ENCODE measurements at regions not wholly inside any gene's neighbourhood (a gene's known extent, or its start where the extent isn't known, plus 50 kb on each side); places are given as distances from the start of the nearest gene placed in this dataset.

DNA sequence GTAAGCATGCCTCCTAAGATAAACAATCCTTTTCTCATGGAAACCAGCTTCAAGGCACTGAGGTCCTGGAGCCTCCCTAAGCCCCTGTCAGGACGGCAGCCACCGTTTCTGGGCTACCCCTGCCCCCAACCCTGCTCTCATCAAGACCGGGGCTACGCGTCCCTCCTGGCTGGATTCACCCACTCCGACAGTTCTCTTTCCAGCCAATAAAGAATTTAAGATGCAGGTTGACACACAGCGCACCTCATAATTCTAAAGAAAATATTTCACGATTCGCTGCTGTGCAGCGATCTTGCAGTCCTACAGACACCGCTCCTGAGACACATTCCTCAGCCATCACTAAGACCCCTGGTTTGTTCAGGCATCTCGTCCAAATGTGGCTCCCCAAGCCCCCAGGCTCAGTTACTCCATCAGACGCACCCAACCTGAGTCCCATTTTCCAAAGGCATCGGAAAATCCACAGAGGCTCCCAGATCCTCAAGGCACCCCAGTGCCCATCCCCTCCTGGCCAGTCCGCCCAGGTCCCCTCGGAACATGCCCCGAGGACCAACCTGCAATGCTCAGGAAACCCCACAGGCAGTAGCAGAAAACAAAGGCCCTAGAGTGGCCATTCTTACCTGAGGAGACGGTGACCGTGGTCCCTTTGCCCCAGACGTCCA is 336.3 kb downstream of the TMEM121 start:
- DNase-seq, result no peak
- WGBS (ENCODE audit: insufficient coverage, low lambda C conversion rate), result no CpG with 5 or more reads among the region's 20 CpGs
- H3K36me3 ChIP-seq (ENCODE audit: control insufficient read depth, insufficient read depth, low read length), result no peaks in the 10 kb centered on the region
- peaks cover 68% of the 10 kb centered on the region for H3K9me3 ChIP-seq (ENCODE audit: control insufficient read depth, low read depth, low read length)
- H3K27ac ChIP-seq (ENCODE audit: low read length), result no peak overlapping the region
- H3K27me3 ChIP-seq (ENCODE audit: control insufficient read depth, insufficient read depth, low read length), result no peaks in the 10 kb centered on the region
- no peaks in the 10 kb centered on the region for H3K4me1 ChIP-seq (ENCODE audit: control insufficient read depth, insufficient read depth, low read length)
- no peak overlapping the region for H3K4me3 ChIP-seq (ENCODE audit: low read length)

DNA sequence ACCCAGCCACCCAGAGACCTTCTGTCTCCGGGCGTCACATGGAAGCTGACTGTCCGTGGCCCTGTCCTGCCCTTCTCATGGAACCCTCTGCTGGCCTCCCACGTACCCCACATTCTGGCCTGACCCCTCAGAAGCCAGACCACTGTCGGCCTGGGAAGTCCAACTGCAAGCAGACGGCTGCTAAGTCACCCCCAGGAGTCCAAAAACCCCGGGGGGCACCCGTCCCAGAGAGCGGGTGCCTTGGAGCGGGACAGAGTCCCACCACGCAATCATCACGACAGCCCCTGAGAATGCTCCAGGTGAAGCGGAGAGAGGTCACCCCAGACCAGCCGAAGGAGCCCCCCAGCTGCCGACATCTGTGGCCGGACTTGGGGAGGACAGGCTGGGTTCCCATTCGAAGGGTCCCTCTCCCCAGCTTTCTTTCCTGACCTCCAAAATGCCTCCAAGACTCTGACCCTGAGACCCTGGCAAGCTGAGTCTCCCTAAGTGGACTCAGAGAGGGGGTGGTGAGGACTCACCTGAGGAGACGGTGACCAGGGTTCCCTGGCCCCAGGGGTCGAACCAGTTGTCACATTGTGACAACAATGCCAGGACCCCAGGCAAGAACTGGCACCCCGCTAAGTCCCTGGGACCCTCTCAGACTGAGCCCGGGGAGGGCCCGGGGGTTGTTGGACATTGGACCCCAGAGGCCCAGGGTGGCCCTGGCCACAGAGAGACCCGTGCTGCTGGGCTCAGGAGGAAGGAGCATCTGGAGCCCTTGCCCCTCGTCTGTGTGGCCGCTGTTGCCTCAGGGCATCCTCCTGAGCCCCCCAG is 337.1 kb downstream of the TMEM121 start:
- no CpG with 5 or more reads among the region's 25 CpGs for WGBS (ENCODE audit: insufficient coverage, low lambda C conversion rate)
- H3K27ac ChIP-seq (ENCODE audit: low read length), result no peak overlapping the region
- no peak for DNase-seq
- H3K36me3 ChIP-seq (ENCODE audit: control insufficient read depth, insufficient read depth, low read length), result no peaks in the 10 kb centered on the region
- H3K9me3 ChIP-seq (ENCODE audit: control insufficient read depth, low read depth, low read length), result peaks cover 67% of the 10 kb centered on the region
- no peaks in the 10 kb centered on the region for H3K27me3 ChIP-seq (ENCODE audit: control insufficient read depth, insufficient read depth, low read length)
- no peaks in the 10 kb centered on the region for H3K4me1 ChIP-seq (ENCODE audit: control insufficient read depth, insufficient read depth, low read length)
- no peak overlapping the region for H3K4me3 ChIP-seq (ENCODE audit: low read length)

- Histone ChIP-seq H3K4me1 (ENCODE audit: control insufficient read depth, insufficient read depth, low read length) (no peaks in the 10 kb centered on the region), H3K27me3 (ENCODE audit: control insufficient read depth, insufficient read depth, low read length) (no peaks in the 10 kb centered on the region), H3K27ac (ENCODE audit: low read length) (no peak overlapping the region), H3K4me3 (ENCODE audit: low read length) (no peak overlapping the region), H3K36me3 (ENCODE audit: control insufficient read depth, insufficient read depth, low read length) (no peaks in the 10 kb centered on the region), H3K9me3 (ENCODE audit: control insufficient read depth, low read depth, low read length) (peaks cover 61% of the 10 kb centered on the region)
- DNase-seq, result no peak
- WGBS (ENCODE audit: insufficient coverage, low lambda C conversion rate), result no CpG with 5 or more reads among the region's 13 CpGs
Observed at GRCh38 chr14:105864116-105864515, 337.7 kb downstream of the TMEM121 start.

DNA sequence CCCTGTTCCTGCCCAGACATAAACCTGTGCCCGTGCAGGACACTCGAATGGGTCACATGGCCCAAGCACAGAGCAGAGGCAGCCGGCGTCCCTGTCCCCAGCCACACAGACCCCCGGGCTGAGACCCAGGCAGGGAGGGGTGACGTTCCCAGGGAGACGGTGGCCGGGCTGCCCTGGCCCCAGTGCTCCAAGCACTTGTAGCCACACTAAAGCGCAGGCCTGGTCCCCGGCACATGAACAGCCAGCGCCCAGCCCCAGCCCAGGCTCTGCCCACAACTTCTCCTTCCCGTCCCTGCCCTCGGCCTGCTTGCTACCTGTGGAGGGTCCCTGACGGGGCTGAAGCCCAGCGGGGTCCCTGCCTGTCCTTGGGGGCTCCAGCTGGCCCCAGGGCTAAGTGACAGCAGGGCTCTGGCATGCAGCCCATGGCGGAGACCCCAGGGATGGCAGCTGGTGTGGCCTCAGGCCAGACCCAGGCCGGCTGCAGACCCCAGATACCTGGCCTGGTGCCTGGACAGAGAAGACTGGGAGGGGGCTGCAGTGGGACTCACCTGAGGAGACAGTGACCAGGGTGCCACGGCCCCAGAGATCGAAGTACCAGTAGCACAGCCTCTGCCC is 338.4 kb downstream of the TMEM121 start:
- WGBS (ENCODE audit: insufficient coverage, low lambda C conversion rate), result no CpG with 5 or more reads among the region's 19 CpGs
- no peaks in the 10 kb centered on the region for H3K27me3 ChIP-seq (ENCODE audit: control insufficient read depth, insufficient read depth, low read length)
- H3K36me3 ChIP-seq (ENCODE audit: control insufficient read depth, insufficient read depth, low read length), result no peaks in the 10 kb centered on the region
- no peaks in the 10 kb centered on the region for H3K4me1 ChIP-seq (ENCODE audit: control insufficient read depth, insufficient read depth, low read length)
- no peak for DNase-seq
- H3K9me3 ChIP-seq (ENCODE audit: control insufficient read depth, low read depth, low read length), result peaks cover 54% of the 10 kb centered on the region
- H3K27ac ChIP-seq (ENCODE audit: low read length), result no peak overlapping the region
- no peak overlapping the region for H3K4me3 ChIP-seq (ENCODE audit: low read length)

DNA sequence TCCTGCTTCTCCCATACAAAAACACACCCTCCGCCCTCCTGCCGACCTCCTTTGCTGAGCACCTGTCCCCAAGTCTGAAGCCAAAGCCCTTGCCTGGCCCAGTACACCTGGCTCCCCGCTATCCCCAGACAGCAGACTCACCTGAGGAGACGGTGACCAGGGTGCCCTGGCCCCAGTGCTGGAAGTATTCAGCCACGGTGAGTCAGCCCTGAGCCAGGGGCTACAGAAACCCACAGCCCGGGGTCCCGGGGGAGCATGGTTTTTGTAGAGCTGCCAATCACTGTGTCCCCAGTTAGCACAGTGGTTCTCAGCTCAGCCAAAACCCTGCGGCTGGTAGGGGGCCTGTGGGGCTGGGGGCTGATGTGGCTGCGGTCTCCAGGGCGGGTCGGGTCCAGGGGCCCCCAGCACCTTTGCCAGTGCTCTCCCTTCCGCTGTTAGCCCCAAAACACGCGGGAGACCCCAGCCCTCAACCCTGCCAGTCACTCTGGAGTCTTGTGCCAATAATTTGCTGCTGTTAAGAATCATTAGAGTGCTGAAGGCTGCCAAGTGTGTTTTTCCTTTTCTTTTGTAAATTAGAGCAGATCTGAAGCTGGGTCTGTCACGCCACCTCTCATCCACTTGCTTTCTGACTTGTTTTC is 339.0 kb downstream of the TMEM121 start:
- DNase-seq, result no peak
- Histone ChIP-seq H3K36me3 (ENCODE audit: control insufficient read depth, insufficient read depth, low read length) (no peaks in the 10 kb centered on the region), H3K9me3 (ENCODE audit: control insufficient read depth, low read depth, low read length) (peaks cover 49% of the 10 kb centered on the region), H3K4me3 (ENCODE audit: low read length) (no peak overlapping the region), H3K27me3 (ENCODE audit: control insufficient read depth, insufficient read depth, low read length) (no peaks in the 10 kb centered on the region), H3K4me1 (ENCODE audit: control insufficient read depth, insufficient read depth, low read length) (no peaks in the 10 kb centered on the region), H3K27ac (ENCODE audit: low read length) (no peak overlapping the region)
- WGBS (ENCODE audit: insufficient coverage, low lambda C conversion rate), result no CpG with 5 or more reads among the region's 15 CpGs

- Histone ChIP-seq H3K36me3 (ENCODE audit: control insufficient read depth, insufficient read depth, low read length) (no peaks in the 10 kb centered on the region), H3K9me3 (ENCODE audit: control insufficient read depth, low read depth, low read length) (peaks cover 49% of the 10 kb centered on the region), H3K27ac (ENCODE audit: low read length) (no peak overlapping the region), H3K27me3 (ENCODE audit: control insufficient read depth, insufficient read depth, low read length) (no peaks in the 10 kb centered on the region), H3K4me3 (ENCODE audit: low read length) (no peak overlapping the region), H3K4me1 (ENCODE audit: control insufficient read depth, insufficient read depth, low read length) (no peaks in the 10 kb centered on the region)
- no peak for DNase-seq
- WGBS (ENCODE audit: insufficient coverage, low lambda C conversion rate), result no CpG with 5 or more reads among the region's 32 CpGs
Observed at GRCh38 chr14:105865904-105866840, 339.8 kb downstream of the TMEM121 start.

DNA sequence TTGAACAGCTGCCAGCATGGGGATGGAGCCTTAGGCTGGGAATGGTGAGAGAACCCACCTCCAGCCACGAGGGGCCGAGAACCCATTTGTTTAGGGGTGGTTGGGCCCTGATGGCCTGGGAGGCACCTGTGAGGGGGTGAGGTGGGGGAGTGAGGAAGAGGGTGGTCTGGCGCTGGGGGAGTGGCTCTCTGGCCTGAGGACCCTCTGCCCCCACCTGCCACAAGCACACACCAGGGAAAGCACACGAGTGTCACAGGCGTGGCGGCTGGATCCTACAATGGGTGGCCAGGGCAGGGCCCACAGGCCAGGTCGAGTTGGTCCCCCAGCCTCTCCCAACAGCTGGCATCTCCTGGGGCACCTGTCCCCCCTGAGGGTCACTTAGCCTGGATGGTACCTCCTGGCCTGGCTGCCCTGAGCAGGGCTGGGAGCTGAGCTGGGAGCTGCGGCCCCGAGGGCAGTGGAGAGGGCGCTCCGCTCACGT is 340.5 kb downstream of the TMEM121 start:
- Histone ChIP-seq H3K27ac (ENCODE audit: low read length) (no peak overlapping the region), H3K27me3 (ENCODE audit: control insufficient read depth, insufficient read depth, low read length) (no peaks in the 10 kb centered on the region), H3K4me1 (ENCODE audit: control insufficient read depth, insufficient read depth, low read length) (no peaks in the 10 kb centered on the region), H3K36me3 (ENCODE audit: control insufficient read depth, insufficient read depth, low read length) (no peaks in the 10 kb centered on the region), H3K9me3 (ENCODE audit: control insufficient read depth, low read depth, low read length) (peaks cover 49% of the 10 kb centered on the region), H3K4me3 (ENCODE audit: low read length) (no peak overlapping the region)
- WGBS (ENCODE audit: insufficient coverage, low lambda C conversion rate), result no CpG with 5 or more reads among the region's 12 CpGs
- no peak for DNase-seq

- no peaks in the 10 kb centered on the region for H3K4me1 ChIP-seq (ENCODE audit: control insufficient read depth, insufficient read depth, low read length)
- no CpG with 5 or more reads among the region's 29 CpGs for WGBS (ENCODE audit: insufficient coverage, low lambda C conversion rate)
- H3K9me3 ChIP-seq (ENCODE audit: control insufficient read depth, low read depth, low read length), result peaks cover 47% of the 10 kb centered on the region
- no peak overlapping the region for H3K4me3 ChIP-seq (ENCODE audit: low read length)
- DNase-seq, result no peak
- H3K27ac ChIP-seq (ENCODE audit: low read length), result no peak overlapping the region
- H3K36me3 ChIP-seq (ENCODE audit: control insufficient read depth, insufficient read depth, low read length), result no peaks in the 10 kb centered on the region
- no peaks in the 10 kb centered on the region for H3K27me3 ChIP-seq (ENCODE audit: control insufficient read depth, insufficient read depth, low read length)
Observed at GRCh38 chr14:105867961-105868599, 341.7 kb downstream of the TMEM121 start.

DNA sequence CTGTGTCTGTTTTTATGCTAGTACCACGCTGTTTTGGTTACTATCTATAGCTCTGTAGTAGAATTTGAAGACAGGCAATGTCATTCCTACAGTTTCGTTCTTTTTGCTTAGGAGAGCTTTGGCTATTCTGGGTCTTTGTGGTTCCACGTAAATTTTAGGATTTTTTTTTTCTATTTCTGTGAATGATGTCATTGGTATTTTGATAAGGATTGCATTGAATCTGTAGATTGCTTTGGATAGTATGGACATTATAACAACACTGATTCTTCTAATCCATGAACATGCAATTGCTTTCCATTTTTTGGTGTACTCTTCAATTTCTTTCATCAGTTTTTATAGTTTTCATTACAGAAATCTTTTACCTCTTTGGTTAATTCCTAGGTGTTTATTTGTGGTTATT is 345.2 kb downstream of the TMEM121 start:
- 17% methylated on average over 1 of the region's 3 CpGs for WGBS (ENCODE audit: insufficient coverage, low lambda C conversion rate)
- Histone ChIP-seq H3K27me3 (ENCODE audit: control insufficient read depth, insufficient read depth, low read length) (no peaks in the 10 kb centered on the region), H3K4me3 (ENCODE audit: low read length) (no peak overlapping the region), H3K36me3 (ENCODE audit: control insufficient read depth, insufficient read depth, low read length) (no peaks in the 10 kb centered on the region), H3K4me1 (ENCODE audit: control insufficient read depth, insufficient read depth, low read length) (no peaks in the 10 kb centered on the region), H3K27ac (ENCODE audit: low read length) (no peak overlapping the region), H3K9me3 (ENCODE audit: control insufficient read depth, low read depth, low read length) (peaks cover 13% of the 10 kb centered on the region)
- no peak for DNase-seq

All from large intestine (tissue), 3 donors.